ELR (cell line): ENCODE measurements at regions not wholly inside any gene's neighbourhood (a gene's known extent, or its start where the extent isn't known, plus 50 kb on each side); places are given as distances from the start of the nearest gene placed in this dataset.

Experiments used
- DNase-seq: peaks from one replicate; pipeline ENCODE4 v3.0.0-alpha.2; 2015; ENCODE audit warnings: low read depth

GRCh38 chr6:8589941-8590729 lies 154.8 kb upstream of the SLC35B3 start:
- DNase-seq, result peak; percentile 5

- DNase-seq, result no peak
Observed at GRCh38 chr6:8588176-8588575, 152.8 kb upstream of the SLC35B3 start.

- DNase-seq, result no peak
Observed at GRCh38 chr6:8583291-8583690, 147.9 kb upstream of the SLC35B3 start.

- DNase-seq, result no peak
Observed at GRCh38 chr6:8579372-8579771, 144.0 kb upstream of the SLC35B3 start.

- DNase-seq, result no peak
Observed at GRCh38 chr6:8578006-8578405, 142.7 kb upstream of the SLC35B3 start.

- DNase-seq, result no peak
Observed at GRCh38 chr6:8574749-8575468, 139.6 kb upstream of the SLC35B3 start.

- no peak for DNase-seq
Observed at GRCh38 chr6:8574311-8574710, 139.0 kb upstream of the SLC35B3 start.

GRCh38 chr6:8570256-8570920 lies 135.0 kb upstream of the SLC35B3 start:
- DNase-seq, result no peak

GRCh38 chr6:8562125-8562524 lies 126.8 kb upstream of the SLC35B3 start:
- no peak for DNase-seq

- DNase-seq, result no peak
Observed at GRCh38 chr6:8558953-8559352, 123.6 kb upstream of the SLC35B3 start.

- no peak for DNase-seq
Observed at GRCh38 chr6:8557014-8557748, 121.8 kb upstream of the SLC35B3 start.

GRCh38 chr6:8556370-8557013 lies 121.1 kb upstream of the SLC35B3 start:
- DNase-seq, result peak; percentile 74

GRCh38 chr6:8551993-8552392 lies 116.6 kb upstream of the SLC35B3 start:
- DNase-seq, result no peak

GRCh38 chr6:8551386-8551785 lies 116.0 kb upstream of the SLC35B3 start:
- DNase-seq, result no peak

- DNase-seq, result no peak
Observed at GRCh38 chr6:8549074-8549790, 113.9 kb upstream of the SLC35B3 start.

GRCh38 chr6:8546496-8546895 lies 111.2 kb upstream of the SLC35B3 start:
- no peak for DNase-seq

- DNase-seq, result no peak
Observed at GRCh38 chr6:8545336-8545735, 110.0 kb upstream of the SLC35B3 start.

- DNase-seq, result no peak
Observed at GRCh38 chr6:8543714-8544113, 108.4 kb upstream of the SLC35B3 start.

- peak; percentile 34 for DNase-seq
Observed at GRCh38 chr6:8539453-8539852, 104.1 kb upstream of the SLC35B3 start.

GRCh38 chr6:8536122-8536521 lies 100.8 kb upstream of the SLC35B3 start:
- DNase-seq, result no peak

GRCh38 chr6:8535519-8535918 lies 100.2 kb upstream of the SLC35B3 start:
- no peak for DNase-seq
